ENCODE measurements at regions not wholly inside any gene's neighbourhood (a gene's known extent, or its start where the extent isn't known, plus 50 kb on each side); places are given as distances from the start of the nearest gene placed in this dataset.

- no peak for TF ChIP-seq CTCF (IDR thresholded peaks at IDR 0.05)
- no peak for TF ChIP-seq EZH2 (IDR thresholded peaks at IDR 0.05)
Observed at GRCh38 chr21:26626187-26626586, 53.1 kb upstream of the CYYR1 start.
